ENCODE measurements at regions not wholly inside any gene's neighbourhood (a gene's known extent, or its start where the extent isn't known, plus 50 kb on each side); places are given as distances from the start of the nearest gene placed in this dataset.

DNA sequence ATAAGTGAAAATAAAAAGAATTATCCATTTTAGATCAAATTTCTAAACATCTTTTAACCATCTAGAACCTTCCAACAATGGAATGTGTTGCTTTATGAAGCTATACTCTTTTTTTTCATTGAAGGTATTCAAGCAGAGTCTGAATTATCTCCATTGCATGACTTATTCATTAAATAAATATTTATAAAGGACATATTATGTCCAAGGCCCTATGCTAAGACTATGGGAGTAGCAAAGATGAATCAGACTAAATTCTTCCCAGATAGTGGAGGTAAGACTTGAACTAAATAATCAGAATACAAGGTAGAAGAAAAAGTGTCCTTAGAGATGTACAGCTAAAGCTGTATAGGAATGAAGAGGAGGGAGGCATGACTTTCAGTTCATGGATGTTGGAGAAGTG is 215.5 kb upstream of the RGMB start:
- no peak for ATAC-seq
- TF ChIP-seq GLIS3 (CRISPR knock-in tag; IDR thresholded peaks at IDR 0.05) (no peak), ZNF565 (CRISPR knock-in tag; conservative IDR thresholded peaks at IDR 0.05; ENCODE audit: low read depth) (no peak)

DNA sequence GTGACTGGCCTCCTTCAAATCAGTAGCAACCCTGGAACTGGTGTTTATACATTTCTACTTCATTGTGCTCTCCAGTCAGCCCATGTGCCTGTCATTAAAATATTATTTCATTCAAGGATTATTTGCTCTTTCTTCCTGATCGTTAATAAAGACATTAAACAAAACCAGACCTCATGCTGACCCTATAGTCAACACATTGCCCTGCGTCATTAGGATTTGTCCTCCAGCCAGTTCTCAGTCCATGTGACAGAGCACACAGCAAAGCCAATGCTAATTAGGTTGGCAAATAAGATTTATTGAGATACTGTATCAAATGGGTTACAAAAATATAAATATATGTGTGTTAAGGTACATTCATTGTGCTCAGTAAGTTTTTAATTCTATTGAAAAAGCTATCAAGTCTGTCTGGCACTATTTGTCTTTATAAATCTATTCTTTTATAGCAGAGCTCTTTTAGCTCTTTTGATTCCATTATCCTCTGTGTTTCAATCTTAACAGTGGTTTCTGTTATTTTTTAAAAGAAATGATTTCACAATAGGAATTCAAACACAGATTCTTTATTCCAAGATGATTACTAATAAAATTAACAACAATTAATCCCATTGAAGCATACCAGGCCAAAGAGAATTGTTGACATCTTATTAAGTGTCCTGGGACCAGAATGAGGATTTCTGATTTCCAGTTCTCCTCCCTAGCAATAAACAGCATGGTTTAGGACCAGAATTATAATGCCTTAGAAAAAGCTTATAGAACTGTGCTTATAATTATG is 209.4 kb upstream of the RGMB start:
- TF ChIP-seq ESRRG (CRISPR knock-in tag; IDR thresholded peaks at IDR 0.05) (no peak), CSDC2 (CRISPR knock-in tag; IDR thresholded peaks at IDR 0.05) (no peak), PPARA (CRISPR knock-in tag; IDR thresholded peaks at IDR 0.05; ENCODE audit: borderline replicate concordance) (no peak), ZNF8 (CRISPR knock-in tag; IDR thresholded peaks at IDR 0.05) (no peak), TCF4 (CRISPR knock-in tag; IDR thresholded peaks at IDR 0.05; ENCODE audit: borderline replicate concordance) (no peak), ARNTL (CRISPR knock-in tag; IDR thresholded peaks at IDR 0.05; ENCODE audit: borderline replicate concordance, low read depth) (no peak), SNAI2 (CRISPR knock-in tag; IDR thresholded peaks at IDR 0.05) (no peak), ZFP30 (CRISPR knock-in tag; IDR thresholded peaks at IDR 0.05) (no peak), TOX (CRISPR knock-in tag; IDR thresholded peaks at IDR 0.05; ENCODE audit: borderline replicate concordance) (no peak), ZC3H10 (CRISPR knock-in tag; IDR thresholded peaks at IDR 0.05) (no peak), GLIS3 (CRISPR knock-in tag; IDR thresholded peaks at IDR 0.05) (no peak), RARB (CRISPR knock-in tag; IDR thresholded peaks at IDR 0.05) (no peak), ZNF565 (CRISPR knock-in tag; conservative IDR thresholded peaks at IDR 0.05; ENCODE audit: low read depth) (no peak), ZFP3 (CRISPR knock-in tag; IDR thresholded peaks at IDR 0.05) (no peak), ZNF70 (CRISPR knock-in tag; IDR thresholded peaks at IDR 0.05) (no peak)
- TF ChIP-seq, protein P1, sequence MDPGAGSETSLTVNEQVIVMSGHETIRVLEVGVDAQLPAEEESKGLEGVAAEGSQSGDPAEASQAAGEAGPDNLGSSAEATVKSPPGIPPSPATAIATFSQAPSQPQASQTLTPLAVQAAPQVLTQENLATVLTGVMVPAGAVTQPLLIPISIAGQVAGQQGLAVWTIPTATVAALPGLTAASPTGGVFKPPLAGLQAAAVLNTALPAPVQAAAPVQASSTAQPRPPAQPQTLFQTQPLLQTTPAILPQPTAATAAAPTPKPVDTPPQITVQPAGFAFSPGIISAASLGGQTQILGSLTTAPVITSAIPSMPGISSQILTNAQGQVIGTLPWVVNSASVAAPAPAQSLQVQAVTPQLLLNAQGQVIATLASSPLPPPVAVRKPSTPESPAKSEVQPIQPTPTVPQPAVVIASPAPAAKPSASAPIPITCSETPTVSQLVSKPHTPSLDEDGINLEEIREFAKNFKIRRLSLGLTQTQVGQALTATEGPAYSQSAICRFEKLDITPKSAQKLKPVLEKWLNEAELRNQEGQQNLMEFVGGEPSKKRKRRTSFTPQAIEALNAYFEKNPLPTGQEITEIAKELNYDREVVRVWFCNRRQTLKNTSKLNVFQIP (CRISPR knock-in tag; IDR thresholded peaks at IDR 0.05; ENCODE audit: borderline replicate concordance, low read depth) = no peak
- TF ChIP-seq, protein P2, sequence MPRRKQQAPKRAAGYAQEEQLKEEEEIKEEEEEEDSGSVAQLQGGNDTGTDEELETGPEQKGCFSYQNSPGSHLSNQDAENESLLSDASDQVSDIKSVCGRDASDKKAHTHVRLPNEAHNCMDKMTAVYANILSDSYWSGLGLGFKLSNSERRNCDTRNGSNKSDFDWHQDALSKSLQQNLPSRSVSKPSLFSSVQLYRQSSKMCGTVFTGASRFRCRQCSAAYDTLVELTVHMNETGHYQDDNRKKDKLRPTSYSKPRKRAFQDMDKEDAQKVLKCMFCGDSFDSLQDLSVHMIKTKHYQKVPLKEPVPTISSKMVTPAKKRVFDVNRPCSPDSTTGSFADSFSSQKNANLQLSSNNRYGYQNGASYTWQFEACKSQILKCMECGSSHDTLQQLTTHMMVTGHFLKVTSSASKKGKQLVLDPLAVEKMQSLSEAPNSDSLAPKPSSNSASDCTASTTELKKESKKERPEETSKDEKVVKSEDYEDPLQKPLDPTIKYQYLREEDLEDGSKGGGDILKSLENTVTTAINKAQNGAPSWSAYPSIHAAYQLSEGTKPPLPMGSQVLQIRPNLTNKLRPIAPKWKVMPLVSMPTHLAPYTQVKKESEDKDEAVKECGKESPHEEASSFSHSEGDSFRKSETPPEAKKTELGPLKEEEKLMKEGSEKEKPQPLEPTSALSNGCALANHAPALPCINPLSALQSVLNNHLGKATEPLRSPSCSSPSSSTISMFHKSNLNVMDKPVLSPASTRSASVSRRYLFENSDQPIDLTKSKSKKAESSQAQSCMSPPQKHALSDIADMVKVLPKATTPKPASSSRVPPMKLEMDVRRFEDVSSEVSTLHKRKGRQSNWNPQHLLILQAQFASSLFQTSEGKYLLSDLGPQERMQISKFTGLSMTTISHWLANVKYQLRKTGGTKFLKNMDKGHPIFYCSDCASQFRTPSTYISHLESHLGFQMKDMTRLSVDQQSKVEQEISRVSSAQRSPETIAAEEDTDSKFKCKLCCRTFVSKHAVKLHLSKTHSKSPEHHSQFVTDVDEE (CRISPR knock-in tag; IDR thresholded peaks at IDR 0.05) = no peak
- TF ChIP-seq, protein P3, sequence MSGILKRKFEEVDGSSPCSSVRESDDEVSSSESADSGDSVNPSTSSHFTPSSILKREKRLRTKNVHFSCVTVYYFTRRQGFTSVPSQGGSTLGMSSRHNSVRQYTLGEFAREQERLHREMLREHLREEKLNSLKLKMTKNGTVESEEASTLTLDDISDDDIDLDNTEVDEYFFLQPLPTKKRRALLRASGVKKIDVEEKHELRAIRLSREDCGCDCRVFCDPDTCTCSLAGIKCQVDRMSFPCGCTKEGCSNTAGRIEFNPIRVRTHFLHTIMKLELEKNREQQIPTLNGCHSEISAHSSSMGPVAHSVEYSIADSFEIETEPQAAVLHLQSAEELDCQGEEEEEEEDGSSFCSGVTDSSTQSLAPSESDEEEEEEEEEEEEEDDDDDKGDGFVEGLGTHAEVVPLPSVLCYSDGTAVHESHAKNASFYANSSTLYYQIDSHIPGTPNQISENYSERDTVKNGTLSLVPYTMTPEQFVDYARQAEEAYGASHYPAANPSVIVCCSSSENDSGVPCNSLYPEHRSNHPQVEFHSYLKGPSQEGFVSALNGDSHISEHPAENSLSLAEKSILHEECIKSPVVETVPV (CRISPR knock-in tag; IDR thresholded peaks at IDR 0.05) = no peak
- TF ChIP-seq, protein P4, sequence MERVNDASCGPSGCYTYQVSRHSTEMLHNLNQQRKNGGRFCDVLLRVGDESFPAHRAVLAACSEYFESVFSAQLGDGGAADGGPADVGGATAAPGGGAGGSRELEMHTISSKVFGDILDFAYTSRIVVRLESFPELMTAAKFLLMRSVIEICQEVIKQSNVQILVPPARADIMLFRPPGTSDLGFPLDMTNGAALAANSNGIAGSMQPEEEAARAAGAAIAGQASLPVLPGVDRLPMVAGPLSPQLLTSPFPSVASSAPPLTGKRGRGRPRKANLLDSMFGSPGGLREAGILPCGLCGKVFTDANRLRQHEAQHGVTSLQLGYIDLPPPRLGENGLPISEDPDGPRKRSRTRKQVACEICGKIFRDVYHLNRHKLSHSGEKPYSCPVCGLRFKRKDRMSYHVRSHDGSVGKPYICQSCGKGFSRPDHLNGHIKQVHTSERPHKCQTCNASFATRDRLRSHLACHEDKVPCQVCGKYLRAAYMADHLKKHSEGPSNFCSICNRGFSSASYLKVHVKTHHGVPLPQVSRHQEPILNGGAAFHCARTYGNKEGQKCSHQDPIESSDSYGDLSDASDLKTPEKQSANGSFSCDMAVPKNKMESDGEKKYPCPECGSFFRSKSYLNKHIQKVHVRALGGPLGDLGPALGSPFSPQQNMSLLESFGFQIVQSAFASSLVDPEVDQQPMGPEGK (CRISPR knock-in tag; IDR thresholded peaks at IDR 0.05; ENCODE audit: borderline replicate concordance) = no peak
- ATAC-seq = no peak

DNA sequence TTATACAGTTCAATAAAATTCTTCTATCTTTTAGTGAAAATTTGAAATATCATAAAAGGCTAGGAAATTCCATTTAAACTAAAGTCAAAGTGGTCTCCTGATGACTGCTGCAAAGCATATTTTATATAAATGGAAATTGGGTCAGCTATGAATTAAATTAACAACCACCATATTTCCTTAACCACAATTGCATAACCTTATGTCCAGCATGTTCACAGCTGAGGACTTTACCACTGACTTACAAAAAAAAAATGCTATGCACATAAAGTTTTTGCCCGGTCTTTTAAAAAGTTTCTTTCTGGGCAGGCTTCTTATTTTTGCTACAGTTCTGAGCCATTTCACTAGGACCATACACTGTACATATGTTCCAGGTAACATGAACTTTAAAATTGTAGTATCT is 208.6 kb upstream of the RGMB start:
- TF ChIP-seq ESRRG (CRISPR knock-in tag; IDR thresholded peaks at IDR 0.05) (no peak), OSR1 (CRISPR knock-in tag; IDR thresholded peaks at IDR 0.05) (no peak), ZC3H10 (CRISPR knock-in tag; IDR thresholded peaks at IDR 0.05) (no peak)
- ATAC-seq = no peak

DNA sequence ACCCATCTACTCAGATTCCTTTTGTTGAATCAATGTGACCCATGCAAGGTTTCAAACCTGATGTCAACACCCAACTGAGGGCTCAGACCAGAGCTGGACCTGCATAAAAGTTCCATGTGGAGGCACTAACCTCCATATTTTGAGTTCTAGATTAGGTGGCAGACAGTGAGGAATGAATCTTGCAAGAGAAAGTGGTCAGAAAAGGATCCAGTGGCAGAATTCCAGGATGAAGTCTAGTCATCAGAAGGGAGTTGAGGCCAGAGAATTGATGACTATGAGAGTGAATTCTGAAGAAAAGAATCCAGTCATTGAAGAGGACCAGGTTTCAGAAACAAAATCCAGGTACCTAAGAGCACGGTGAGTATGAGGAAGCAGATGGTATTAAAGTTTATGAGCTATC is 205.1 kb upstream of the RGMB start:
- no peak for TF ChIP-seq TCF4 (CRISPR knock-in tag; IDR thresholded peaks at IDR 0.05; ENCODE audit: borderline replicate concordance)
- no peak for TF ChIP-seq ZNF565 (CRISPR knock-in tag; conservative IDR thresholded peaks at IDR 0.05; ENCODE audit: low read depth)
- no peak for TF ChIP-seq ZFP30 (CRISPR knock-in tag; IDR thresholded peaks at IDR 0.05)
- TF ChIP-seq BACH2 (CRISPR knock-in tag; IDR thresholded peaks at IDR 0.05; ENCODE audit: borderline replicate concordance) = no peak
- no peak for TF ChIP-seq PPARA (CRISPR knock-in tag; IDR thresholded peaks at IDR 0.05; ENCODE audit: borderline replicate concordance)
- no peak for TF ChIP-seq RARB (CRISPR knock-in tag; IDR thresholded peaks at IDR 0.05)
- no peak for ATAC-seq
